Chondrocyte (in vitro differentiated cells): ENCODE measurements at regions not wholly inside any gene's neighbourhood (a gene's known extent, or its start where the extent isn't known, plus 50 kb on each side); places are given as distances from the start of the nearest gene placed in this dataset.

Experiments used
- DNase-seq: peaks from one replicate; pipeline ENCODE4 v3.0.0; 2021; ENCODE audit warnings: mixed read lengths, low spot score
- H3K27ac Mint-ChIP-seq: one replicate; pipeline ENCODE4 v1.8.0; 2021; ENCODE audit warnings: mild to moderate bottlenecking, moderate library complexity, mixed read lengths; ENCODE audit not compliant: unreplicated experiment
- H3K27me3 Mint-ChIP-seq: 2 replicates; pipeline ENCODE4 v1.8.0; 2021; ENCODE audit warnings: low read depth, mixed read lengths
- H3K36me3 Mint-ChIP-seq: 2 replicates; pipeline ENCODE4 v1.8.0; 2021; ENCODE audit warnings: low read depth, mixed read lengths
- H3K4me1 Mint-ChIP-seq: 2 replicates; pipeline ENCODE4 v1.8.0; 2021; ENCODE audit warnings: low read depth, mild to moderate bottlenecking, mixed read lengths
- H3K4me3 Mint-ChIP-seq: one replicate; pipeline ENCODE4 v1.8.0; 2021; ENCODE audit warnings: mild to moderate bottlenecking, moderate library complexity, mixed read lengths; ENCODE audit not compliant: unreplicated experiment
- H3K9me3 Mint-ChIP-seq: 2 replicates; pipeline ENCODE4 v1.8.0; 2021; ENCODE audit warnings: low read depth, mixed read lengths
- TF ChIP-seq, protein P1 (sequence below): fragments of 200-600 bp; sonication (generic); IDR thresholded peaks from 2 replicates; pipeline ENCODE4 v1.5.0; 2021; ENCODE audit warnings: antibody characterized with exemption, mild to moderate bottlenecking, moderate library complexity

DNA sequence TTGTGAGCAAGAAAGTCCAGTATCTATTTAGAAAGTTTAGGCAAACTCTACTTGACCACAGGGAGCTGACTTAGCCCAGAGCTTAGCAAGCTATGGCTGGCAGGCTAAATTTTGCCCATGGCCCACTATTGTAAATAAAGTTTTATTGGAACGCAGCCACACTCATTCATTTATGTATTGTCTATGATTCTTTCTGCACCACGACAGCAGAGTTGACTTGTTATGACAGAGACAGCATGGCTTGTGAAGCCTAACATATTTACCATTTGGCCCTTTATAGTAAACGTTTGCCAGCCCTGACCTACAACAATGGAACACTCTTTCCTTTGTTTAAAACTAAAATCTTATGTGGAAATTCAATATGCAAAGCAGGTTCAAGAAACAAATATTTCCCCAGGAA lies 100.0 kb upstream of the ZFHX3 start:
- Mint-ChIP-seq H3K4me1 (peaks cover 26% of the 10 kb centered on the region), H3K36me3 (no peaks in the 10 kb centered on the region), H3K27me3 (no peaks in the 10 kb centered on the region), H3K4me3 (no peak overlapping the region), H3K9me3 (no peaks in the 10 kb centered on the region), H3K27ac (no peak overlapping the region)
- DNase-seq = no peak
- TF ChIP-seq, protein P1, sequence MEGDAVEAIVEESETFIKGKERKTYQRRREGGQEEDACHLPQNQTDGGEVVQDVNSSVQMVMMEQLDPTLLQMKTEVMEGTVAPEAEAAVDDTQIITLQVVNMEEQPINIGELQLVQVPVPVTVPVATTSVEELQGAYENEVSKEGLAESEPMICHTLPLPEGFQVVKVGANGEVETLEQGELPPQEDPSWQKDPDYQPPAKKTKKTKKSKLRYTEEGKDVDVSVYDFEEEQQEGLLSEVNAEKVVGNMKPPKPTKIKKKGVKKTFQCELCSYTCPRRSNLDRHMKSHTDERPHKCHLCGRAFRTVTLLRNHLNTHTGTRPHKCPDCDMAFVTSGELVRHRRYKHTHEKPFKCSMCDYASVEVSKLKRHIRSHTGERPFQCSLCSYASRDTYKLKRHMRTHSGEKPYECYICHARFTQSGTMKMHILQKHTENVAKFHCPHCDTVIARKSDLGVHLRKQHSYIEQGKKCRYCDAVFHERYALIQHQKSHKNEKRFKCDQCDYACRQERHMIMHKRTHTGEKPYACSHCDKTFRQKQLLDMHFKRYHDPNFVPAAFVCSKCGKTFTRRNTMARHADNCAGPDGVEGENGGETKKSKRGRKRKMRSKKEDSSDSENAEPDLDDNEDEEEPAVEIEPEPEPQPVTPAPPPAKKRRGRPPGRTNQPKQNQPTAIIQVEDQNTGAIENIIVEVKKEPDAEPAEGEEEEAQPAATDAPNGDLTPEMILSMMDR = no peak

DNA sequence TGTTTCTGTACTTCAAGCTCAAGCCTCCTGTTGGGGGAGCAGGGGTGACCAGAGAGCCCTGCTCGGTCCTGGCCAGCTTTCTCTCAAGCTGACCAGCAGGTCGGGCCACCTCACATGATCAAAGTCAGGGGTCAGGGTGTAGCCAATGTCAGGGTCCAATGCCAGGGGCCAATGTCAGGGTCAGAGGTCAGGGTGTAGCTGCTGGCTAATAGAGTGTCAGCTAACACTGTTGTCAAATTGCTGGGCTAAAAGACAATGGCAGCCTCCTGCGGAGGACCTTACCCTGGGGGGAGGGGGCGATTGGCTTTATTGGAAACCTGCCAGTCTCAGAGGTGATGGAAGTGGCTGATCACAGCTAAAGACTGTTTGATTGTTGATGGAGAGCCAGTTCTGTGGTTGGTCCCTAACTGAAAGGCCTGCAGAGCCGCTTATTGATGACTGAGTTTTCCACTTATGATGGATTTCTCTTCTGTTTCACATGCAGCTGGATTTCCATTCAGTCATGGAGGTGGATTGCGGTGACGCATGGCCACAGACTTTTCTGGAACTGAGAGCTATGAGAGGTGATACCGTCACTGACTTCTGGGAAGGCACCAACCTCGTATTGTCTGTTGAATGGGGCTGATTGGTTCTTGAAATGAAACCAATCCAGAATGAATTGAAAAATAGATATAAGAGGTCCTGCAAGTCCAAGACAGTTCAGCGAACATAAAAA lies 97.4 kb upstream of the ZFHX3 start:
- no peak for DNase-seq
- Mint-ChIP-seq H3K36me3 (no peaks in the 10 kb centered on the region), H3K4me3 (no peak overlapping the region), H3K27ac (no peak overlapping the region), H3K27me3 (no peaks in the 10 kb centered on the region), H3K4me1 (peaks cover 22% of the 10 kb centered on the region), H3K9me3 (no peaks in the 10 kb centered on the region)
- TF ChIP-seq, protein P1 = no peak

DNA sequence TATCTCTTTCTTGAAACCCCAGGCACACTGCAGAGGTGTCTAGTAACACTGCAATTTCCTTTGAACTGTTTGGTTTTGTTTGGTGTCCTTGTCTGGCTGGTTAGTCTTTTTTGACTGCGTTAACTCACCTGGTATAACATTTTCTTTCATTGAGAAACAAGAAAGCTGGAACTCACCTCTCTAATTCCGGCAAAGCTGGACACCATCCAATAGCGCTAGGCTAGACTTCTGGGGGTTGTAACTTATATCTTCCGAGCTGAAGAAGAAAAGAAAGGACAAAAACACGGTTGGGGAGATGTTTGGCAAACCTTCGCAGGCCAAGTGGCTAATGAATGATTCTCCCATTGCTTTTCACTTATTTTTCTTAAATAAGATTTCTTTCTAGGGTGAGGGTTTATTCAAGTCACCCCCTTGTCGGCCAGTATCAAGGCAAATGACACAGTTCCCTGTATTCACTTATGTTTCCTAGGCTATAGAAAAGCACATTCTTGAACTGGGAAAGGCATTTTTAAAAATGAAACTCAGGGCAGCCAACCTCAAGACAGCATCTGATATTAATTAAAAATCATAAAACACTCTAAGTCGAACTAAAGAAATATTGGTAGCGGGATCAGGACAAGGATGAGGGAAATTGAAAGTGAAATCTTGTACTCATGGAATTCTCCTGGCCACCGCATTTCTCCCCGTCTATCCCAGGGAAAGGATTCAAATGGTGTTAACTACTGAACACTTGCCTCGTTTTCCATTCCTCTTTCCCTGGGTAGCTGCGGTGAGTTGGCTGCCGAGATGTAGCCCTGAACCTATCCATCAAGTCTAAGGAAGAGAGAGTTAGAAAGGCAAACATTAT lies 95.9 kb upstream of the ZFHX3 start:
- no peaks in the 10 kb centered on the region for H3K27me3 Mint-ChIP-seq
- H3K4me3 Mint-ChIP-seq = peak overlapping the region; percentile 64

DNA sequence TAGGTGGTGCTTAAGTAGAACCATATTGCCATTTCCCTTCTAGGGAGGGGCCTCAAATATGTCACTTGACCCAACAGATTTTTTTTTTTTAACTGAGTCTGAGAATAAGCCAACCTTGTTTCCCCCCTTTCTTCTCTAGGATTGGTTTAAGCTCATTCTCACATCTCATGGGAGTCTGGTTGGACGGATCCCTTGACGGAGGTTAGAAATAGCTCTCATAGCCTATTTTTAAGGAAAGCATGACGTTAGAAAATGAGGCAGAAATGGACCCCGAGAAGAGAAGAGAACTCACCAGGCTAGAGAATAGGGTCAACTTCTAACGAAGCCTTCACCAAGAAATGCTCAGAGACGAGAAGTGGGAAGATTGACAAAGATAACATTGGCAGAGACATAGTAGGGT lies 95.1 kb upstream of the ZFHX3 start:
- H3K9me3 Mint-ChIP-seq = no peaks in the 10 kb centered on the region
- H3K36me3 Mint-ChIP-seq = no peaks in the 10 kb centered on the region
- TF ChIP-seq, protein P1 = no peak
- H3K4me1 Mint-ChIP-seq = peaks cover 22% of the 10 kb centered on the region
- no peak for DNase-seq
- H3K27ac Mint-ChIP-seq = peak overlapping the region; percentile 29
- no peak overlapping the region for H3K4me3 Mint-ChIP-seq
- H3K27me3 Mint-ChIP-seq = no peaks in the 10 kb centered on the region

More for the DNA sequence above, 95.9 kb upstream of the ZFHX3 start:
- Mint-ChIP-seq H3K36me3 (no peaks in the 10 kb centered on the region), H3K9me3 (no peaks in the 10 kb centered on the region), H3K27ac (peak overlapping the region; percentile 58), H3K4me1 (peaks cover 22% of the 10 kb centered on the region)
- no peak for DNase-seq
- TF ChIP-seq, protein P1 = no peak

DNA sequence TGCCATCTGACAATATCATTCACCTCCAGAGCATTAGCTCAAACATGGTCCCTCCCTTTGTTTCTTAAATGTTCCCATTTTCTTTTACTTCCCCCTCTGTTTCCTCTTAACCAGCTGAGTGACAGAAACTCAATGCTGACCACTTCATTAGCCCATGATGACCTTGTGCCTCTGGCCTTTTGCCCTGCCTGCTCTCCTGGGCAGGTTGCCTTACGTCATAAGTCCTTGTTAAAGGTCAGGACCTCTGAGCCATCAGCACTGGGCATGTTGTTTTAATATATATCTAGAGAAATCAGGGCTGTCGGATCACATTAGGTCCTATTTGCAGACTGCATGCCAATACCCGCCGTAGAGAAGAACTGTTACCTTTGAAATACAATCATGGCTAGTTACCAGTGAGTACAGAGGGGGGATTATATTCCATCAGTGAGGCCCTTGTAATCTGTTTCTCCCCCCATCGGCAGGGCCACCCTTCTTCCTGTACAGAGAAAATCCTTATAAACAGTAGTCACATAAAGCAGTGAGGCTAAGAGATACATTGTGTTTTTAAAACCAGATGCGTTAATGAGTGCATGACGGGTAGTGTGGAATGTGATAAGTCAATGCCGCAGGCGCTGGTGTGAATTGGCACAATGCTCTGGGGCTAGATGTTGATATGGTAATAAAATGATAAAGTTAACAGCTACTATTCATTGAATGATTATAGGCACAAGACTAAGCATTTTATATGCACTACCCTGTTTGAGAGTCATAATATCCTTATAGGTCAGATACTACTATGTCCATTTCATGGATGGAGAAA lies 94.3 kb upstream of the ZFHX3 start:
- Mint-ChIP-seq H3K9me3 (no peaks in the 10 kb centered on the region), H3K27me3 (no peaks in the 10 kb centered on the region), H3K27ac (no peak overlapping the region), H3K4me1 (peaks cover 22% of the 10 kb centered on the region), H3K36me3 (no peaks in the 10 kb centered on the region), H3K4me3 (no peak overlapping the region)
- TF ChIP-seq, protein P1 = no peak
- DNase-seq = no peak
